SH-SY5Y (cell line): ENCODE measurements at regions not wholly inside any gene's neighbourhood (a gene's known extent, or its start where the extent isn't known, plus 50 kb on each side); places are given as distances from the start of the nearest gene placed in this dataset.

Source experiments
- GATA2 ChIP-seq: IDR thresholded peaks from 2 replicates; pipeline ENCODE4 v1.6.1; 2011; ENCODE audit warnings: mild to moderate bottlenecking, low read depth, low read length
- GATA3 ChIP-seq: IDR thresholded peaks from 2 replicates; pipeline ENCODE4 v1.6.1; 2011; ENCODE audit warnings: low read depth, mild to moderate bottlenecking, low read length, moderate library complexity

DNA sequence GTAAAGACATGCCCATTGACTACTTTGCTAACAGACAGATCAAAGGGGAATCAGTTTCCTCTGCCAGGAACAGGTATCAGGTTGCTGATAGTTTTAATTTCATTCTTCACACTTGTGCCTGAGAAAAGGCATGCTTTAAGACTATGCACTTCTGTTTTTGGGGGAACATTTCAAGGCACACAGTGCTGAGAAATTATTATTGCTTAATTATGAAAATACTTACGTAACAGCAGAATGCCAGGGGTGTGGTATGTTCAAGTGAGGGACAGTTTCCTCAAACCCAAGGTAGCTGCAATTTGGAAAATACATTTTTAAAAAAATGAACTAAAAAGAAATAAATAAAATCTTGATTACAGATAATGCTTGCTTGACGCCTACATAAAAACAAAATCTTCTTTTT is 1746.1 kb upstream of the PIK3C3 start:
- TF ChIP-seq GATA3, result no peak
- no peak for TF ChIP-seq GATA2
